HG03571 (cell line): ENCODE measurements at regions not wholly inside any gene's neighbourhood (a gene's known extent, or its start where the extent isn't known, plus 50 kb on each side); places are given as distances from the start of the nearest gene placed in this dataset.

Experiments used
- ATAC-seq: cut with Tn5 transposase; IDR thresholded peaks from one replicate; pipeline ENCODE4 v1.9.1; 2021; ENCODE audit not compliant: unreplicated experiment

- no peak for ATAC-seq
Measured at GRCh38 chr2:118349365-118349764, 261.1 kb downstream of the INSIG2 start.

GRCh38 chr2:118348380-118349034 is 260.2 kb downstream of the INSIG2 start:
- ATAC-seq, result no peak

GRCh38 chr2:118345465-118345864 is 257.2 kb downstream of the INSIG2 start:
- no peak for ATAC-seq

- no peak for ATAC-seq
Measured at GRCh38 chr2:118340103-118340502, 251.8 kb downstream of the INSIG2 start.

- no peak for ATAC-seq
Measured at GRCh38 chr2:118339386-118339785, 251.1 kb downstream of the INSIG2 start.

- ATAC-seq, result no peak
Measured at GRCh38 chr2:118333664-118334063, 245.4 kb downstream of the INSIG2 start.

GRCh38 chr2:118325321-118325955 is 237.2 kb downstream of the INSIG2 start:
- ATAC-seq, result no peak

- no peak for ATAC-seq
Measured at GRCh38 chr2:118322406-118322805, 234.1 kb downstream of the INSIG2 start.

GRCh38 chr2:118321432-118322105 is 233.3 kb downstream of the INSIG2 start:
- ATAC-seq, result no peak

GRCh38 chr2:118320658-118321057 is 232.4 kb downstream of the INSIG2 start:
- ATAC-seq, result no peak

GRCh38 chr2:118320196-118320595 is 231.9 kb downstream of the INSIG2 start:
- no peak for ATAC-seq

- ATAC-seq, result no peak
Measured at GRCh38 chr2:118319271-118319684, 231.0 kb downstream of the INSIG2 start.

GRCh38 chr2:118315606-118316005 is 227.3 kb downstream of the INSIG2 start:
- no peak for ATAC-seq

GRCh38 chr2:118312969-118313756 is 224.9 kb downstream of the INSIG2 start:
- no peak for ATAC-seq

GRCh38 chr2:118310681-118311429 is 222.6 kb downstream of the INSIG2 start:
- no peak for ATAC-seq

- peak; percentile 50 for ATAC-seq
Measured at GRCh38 chr2:118309946-118310680, 221.8 kb downstream of the INSIG2 start.

GRCh38 chr2:118309257-118309945 is 221.1 kb downstream of the INSIG2 start:
- no peak for ATAC-seq

GRCh38 chr2:118307864-118308263 is 219.6 kb downstream of the INSIG2 start:
- ATAC-seq, result no peak

- ATAC-seq, result no peak
Measured at GRCh38 chr2:118301248-118301647, 213.0 kb downstream of the INSIG2 start.
